Activated CD4-positive, CD25-positive, alpha-beta regulatory T cell (primary cell): ENCODE measurements at regions not wholly inside any gene's neighbourhood (a gene's known extent, or its start where the extent isn't known, plus 50 kb on each side); places are given as distances from the start of the nearest gene placed in this dataset.

ENCODE experiments used
- DNase-seq, 4 experiments: peaks; one replicate each; lab custom pipeline; 2025; lab: John Stamatoyannopoulos, UW

DNA sequence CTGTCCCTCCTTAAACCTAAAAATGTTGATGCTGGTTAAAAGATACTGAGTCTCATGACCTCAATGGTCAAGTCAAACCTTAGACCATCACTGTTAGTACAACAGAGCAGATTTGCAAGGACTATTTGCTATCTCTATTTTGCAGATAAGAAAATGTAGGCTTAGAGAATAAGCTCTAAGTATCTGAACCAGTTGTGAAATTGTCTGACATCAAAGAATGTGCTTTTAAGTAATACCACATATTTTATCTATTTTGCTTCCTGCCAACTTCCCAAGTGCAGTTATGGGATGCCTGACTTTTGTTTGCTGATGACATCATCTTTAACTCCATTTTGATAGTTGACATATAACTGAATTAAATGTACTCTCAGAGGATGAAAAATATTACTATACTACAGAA lies 83.6 kb upstream of the TMEM106B start:
- DNase-seq = no peak

DNA sequence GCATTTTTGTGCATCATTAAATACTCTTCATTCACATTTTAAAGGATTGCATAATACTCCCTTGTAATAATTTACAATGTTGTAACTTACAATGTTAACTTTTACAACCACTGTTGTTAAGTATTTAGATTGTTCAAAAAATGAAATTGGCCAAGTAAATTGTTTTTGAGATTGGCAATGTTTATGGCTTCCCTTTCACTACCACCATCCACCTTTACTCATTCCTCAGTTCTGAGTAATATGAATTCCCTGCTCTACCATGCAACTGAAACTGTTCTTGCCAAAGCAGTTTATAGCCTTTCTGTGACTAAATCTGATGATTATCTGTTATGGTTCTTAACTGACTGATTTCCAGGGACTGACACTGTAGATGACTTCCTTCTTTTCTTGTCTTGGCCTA lies 80.5 kb upstream of the TMEM106B start:
- no peak for DNase-seq

DNA sequence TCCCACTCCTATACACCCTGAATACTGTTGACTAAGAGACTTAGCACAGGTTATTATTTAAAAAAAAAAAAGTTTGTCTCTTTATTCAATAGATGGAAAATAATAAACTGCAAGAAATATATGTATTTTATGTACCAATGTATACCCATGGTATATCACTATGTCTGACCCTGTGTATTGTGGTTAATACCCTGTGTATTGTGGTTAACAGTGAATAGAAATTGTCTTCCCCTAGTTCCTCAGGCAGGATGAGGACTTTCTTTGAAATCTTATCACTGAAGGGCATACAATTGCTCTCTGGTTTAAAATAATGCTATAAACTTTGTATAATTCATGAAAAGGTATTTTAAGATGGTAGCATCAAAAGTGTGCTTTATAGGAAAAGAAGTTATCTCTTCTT lies 80.0 kb upstream of the TMEM106B start:
- DNase-seq = no peak

DNA sequence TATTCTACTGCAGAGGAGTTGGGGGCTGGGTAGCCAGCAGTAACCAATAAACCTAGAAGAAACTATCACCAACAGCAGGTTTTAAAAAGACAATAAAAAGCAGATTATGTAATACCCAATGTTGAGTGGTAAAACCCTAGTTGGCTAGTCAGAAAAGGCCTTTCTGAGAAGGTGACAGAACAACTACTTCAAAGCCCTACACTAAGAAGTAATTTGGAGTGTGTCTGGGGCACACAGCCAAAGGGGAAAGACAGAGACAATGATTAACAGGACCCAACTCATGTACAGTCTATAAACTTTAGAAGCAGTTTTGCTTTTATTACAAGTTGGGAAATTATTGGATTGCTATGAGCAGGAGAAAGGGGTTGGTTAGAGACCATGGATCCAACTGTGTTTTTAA lies 77.2 kb upstream of the TMEM106B start:
- no peak for DNase-seq

DNA sequence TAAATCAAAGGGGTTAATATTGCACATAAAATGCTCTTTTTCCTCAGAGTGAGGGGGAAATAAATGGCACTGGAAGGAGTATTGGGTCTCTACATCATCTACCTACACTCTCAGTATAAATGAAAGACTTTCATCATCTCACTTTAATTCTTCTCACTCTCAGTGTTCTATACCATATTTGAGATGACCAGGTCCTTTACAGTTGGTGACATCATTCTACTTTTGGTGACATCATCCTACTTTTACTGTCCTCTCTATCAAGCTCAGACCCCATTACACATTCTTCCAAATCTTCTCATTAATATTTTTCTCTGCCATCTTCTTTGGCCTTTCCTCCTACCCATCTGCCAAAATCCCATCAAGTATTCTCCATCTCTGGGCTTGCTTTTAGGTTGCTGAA lies 74.6 kb upstream of the TMEM106B start:
- DNase-seq = no peak

DNA sequence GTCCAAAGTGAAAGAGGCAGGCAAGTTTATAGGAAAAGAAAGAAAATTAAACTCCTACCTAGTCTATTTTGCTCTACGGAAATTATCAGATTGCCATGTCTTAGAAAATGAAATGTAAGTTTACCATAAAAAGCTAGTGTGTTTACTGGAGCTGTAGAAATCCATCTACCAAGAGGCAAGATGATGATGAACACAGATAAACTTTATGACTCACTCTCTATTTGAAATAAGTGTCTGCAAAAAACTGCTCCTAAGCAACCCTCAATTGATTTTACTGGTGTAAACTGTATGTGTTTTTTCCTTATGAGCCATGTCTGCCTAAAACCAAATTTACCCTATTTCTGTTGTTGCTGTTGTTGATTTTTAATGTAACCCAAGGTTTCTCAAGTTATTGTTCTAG lies 73.8 kb upstream of the TMEM106B start:
- DNase-seq = no peak

DNA sequence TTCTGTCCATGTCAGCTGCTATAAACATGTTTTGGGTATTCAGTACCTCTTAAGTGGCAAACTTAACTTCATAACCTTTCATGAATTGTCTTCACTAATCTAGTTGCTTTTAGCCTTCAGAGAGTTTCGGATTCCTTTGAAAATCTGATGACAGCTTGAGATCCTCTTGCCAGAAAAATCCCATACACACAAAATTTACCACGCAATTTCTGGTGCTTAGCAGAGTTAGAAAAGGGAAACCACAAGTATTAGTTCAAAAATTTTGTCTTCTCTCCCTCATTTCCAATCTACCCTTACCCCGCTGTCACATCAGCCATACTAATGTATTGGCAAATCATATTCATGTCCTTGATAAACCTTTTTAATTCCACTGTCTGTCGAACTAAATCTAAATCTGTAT lies 72.7 kb upstream of the TMEM106B start:
- no peak for DNase-seq

DNA sequence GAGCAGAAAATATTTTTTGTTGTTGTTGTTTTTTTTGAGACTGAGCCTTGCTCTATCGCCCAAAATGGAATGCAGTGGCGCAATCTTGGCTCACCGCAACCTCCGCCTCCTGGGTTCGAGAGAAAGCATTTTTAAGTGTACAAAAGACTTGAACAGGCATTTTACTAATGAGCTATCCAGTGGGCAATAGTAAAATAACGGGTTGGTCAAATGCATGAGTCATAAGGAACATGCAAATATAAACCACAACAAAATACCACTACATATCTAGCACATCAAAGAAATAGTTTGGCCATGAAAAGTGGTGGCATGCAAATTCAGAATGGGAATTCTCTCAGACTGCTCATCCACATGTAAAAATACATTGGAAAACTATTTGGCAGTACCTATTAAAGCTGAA lies 71.7 kb upstream of the TMEM106B start:
- DNase-seq = no peak

DNA sequence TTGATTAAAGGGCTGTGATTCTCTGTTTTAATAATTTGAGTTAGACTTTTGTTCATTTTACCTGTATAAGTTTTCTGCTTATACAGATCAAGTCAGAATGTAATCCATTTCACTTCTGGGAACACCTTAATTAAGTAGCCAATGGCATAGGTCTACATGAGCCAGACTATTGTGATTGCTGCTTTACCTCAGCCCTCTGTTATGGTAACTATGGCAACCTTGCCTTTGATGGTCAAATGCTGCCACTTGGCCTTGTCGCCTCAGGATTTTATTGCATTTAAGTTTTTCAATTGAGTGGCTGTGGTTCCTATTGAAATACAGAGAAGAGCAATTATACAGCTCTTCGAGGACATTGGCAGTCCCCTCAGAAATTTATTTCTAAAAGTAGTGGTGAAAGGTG lies 64.3 kb upstream of the TMEM106B start:
- no peak for DNase-seq

DNA sequence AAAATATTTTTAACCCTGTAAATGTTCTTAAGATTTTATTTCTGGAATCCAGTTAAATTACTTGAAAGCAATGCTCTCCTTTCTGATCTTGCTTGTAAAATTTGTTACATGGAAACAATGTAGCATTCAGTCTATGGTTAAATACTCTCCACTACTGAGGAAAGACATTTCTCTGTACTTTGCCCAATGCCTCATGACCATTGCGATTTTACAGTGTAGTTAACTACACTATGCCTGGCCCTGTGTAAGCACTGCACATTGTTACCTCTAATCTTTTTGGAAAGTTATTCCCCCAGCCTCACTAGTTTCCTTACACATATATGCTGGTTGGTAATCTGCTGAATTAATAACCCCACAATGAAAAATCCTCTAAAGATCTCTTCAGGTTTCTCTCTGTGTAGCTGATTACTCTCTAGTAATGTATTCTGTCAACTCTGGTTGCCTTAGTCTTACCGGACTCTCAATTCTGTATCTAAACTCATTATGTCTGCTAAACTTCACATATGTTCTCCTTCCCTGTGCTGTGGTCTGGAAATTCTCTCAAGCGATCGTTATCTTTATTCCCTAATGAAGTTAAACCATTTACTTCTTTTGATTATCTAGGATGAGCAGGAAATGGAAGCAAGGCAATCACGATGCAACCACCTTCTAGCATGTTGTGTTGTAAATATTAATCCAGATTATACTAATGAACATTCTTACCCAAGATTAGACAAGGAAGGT lies 58.7 kb upstream of the TMEM106B start:
- DNase-seq = no peak

DNA sequence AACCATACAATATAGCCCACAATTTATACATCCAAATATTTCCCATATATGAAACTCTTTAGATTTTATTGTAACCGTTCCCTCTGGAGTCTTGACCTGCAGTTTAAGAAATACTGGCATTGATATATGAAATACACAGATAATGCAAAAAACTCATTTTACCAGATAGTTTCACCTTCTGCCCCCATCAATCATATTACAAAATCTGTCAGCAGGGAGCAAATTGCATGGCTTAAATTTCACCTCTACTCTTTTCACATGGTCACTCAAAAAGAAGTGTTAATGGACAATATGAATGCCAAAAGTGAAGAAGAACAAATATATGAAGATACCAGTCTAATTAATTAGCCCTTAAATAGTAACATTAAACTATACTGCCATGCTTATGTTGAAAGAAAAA lies 57.0 kb upstream of the TMEM106B start:
- DNase-seq = no peak

DNA sequence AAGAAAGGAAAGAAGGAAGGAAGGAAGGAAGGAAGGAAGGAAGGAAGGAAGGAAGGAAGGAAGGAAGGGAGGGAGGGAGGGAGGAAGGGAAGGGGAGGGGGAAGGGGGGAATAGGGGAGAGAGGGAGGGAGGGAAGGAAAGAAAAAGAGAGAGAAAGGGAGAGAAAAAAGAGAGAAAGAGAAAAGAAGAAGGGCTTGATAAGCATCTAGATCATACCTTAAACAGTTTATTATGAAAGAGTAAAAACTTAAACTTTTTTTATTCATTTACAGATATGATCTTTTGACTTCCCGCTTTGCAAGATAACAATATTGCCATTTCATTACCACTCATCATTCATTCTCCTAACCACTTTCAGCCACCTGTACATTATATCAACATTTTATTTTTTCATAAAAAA lies 53.6 kb upstream of the TMEM106B start:
- DNase-seq = no peak

DNA sequence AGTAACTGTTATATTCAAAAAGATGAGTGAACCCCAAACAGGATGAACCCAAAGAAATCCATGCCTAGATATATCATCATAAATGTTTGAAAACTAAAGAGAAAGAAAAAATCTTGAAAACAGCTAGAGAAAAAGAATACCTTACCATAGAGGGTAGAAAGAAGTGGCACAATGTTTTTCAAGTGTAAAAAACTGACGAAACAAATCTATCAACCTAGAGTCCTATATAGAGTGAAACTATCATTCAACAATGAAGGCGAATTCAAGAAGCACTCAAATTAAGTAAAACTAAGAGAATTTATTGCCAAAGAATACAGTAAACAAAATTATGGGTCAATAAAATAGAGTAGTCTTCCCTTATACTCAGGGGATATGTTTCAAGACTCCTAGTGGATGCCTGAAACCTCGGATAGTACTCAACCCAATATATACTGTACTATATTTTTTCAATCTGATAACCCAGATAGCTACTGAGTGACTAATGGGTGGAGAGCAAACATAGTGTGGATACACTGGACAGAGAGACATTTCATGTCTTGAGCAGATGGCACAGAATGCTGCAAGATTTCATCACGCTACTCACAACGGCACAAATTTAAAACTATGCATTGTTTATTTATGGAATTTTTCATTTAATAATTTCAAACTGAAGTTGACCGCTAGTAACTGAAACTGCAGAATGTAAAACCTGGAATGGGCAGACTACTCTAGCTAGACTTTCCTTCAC lies 52.6 kb upstream of the TMEM106B start:
- no peak for DNase-seq

DNA sequence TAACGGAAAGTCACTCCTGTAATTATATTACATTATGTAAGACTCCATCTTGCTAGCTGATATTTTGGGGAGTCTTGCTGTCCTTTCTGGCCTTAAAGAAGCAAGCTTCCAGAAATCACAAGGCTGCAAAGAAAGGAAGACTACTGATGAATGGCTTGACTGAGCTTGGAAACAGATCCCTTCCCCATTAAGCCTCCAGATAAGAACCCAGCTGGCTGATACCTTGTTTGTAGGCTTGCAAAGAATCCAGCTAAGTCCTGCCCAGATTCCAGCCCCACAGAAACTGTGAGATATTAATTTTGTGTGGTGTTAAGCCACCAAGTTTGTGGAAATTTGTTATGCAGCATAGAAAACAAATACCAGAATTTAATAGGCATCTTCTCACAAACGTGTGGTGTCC lies 49.9 kb upstream of the TMEM106B start:
- no peak for DNase-seq
